Esophagus muscularis mucosa (tissue), 3 donors: ENCODE measurements at regions not wholly inside any gene's neighbourhood (a gene's known extent, or its start where the extent isn't known, plus 50 kb on each side); places are given as distances from the start of the nearest gene placed in this dataset.

ENCODE experiments used
- CTCF ChIP-seq, 3 experiments: fragments of 200-600 bp in 2 of 3; fragments of 450-650 bp in 1 of 3; sonication (generic) in 2 of 3; IDR thresholded peaks; one replicate each; pipeline ENCODE4 v1.5.1; 2017 to 2019; ENCODE audit warnings: antibody characterized with exemption in 3 of 3, mild to moderate bottlenecking in 2 of 3, moderate library complexity in 1 of 3
- EP300 ChIP-seq: sonication (generic); formaldehyde crosslinking; IDR thresholded peaks from one replicate; pipeline ENCODE4 v1.6.1; 2017; ENCODE audit warnings: antibody characterized with exemption

- TF ChIP-seq CTCF (IDR thresholded peaks at IDR 0.05): no peak
- no peak for TF ChIP-seq EP300
These were observed 60.1 kb upstream of the AKIRIN2 start for GRCh38 chr6:87762116-87762515.
